HG03175 (cell line): ENCODE measurements at regions not wholly inside any gene's neighbourhood (a gene's known extent, or its start where the extent isn't known, plus 50 kb on each side); places are given as distances from the start of the nearest gene placed in this dataset.

ENCODE experiments used
- ATAC-seq: cut with Tn5 transposase; IDR thresholded peaks from one replicate; pipeline ENCODE4 v1.9.1; 2021; ENCODE audit warnings: mild to moderate bottlenecking, moderate library complexity; ENCODE audit not compliant: unreplicated experiment

DNA sequence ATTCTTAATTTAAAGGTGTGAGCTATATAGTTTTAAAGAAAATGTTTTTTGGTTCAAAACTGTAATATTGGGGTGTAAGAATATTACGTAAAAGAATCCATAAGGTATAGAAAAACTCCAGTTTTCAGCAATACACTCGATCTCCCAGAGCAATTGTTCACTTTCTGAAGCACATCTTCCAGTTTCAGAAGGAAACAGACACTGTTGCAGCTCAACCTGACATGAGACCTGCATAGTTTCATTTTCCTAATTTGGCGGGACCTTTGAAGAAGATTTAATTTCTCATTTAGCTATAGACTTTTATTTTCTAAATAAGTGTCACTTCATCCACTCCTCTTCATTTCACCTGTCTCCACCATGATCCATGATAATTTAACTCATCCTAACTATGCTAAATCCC, 281.5 kb downstream of the HTR1B start:
- no peak for ATAC-seq

DNA sequence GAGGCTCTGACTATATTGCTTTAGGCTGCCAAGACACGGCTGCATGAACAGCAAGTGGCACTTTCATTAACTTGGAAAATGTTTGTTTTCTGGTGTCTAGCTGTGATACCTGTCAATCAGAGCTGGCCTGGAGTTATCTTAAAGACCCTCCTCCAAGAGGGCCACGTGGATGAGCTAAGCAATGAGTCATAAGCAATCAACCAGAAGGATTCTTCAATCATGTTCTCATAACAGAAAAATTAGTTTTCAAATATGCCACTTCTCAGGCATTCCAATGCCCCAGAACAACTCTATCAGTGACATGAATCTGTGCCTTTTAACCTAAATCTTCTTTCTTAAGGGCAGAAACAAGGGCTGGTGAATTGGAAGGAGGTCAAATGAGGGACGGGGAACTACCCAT, 283.0 kb downstream of the HTR1B start:
- no peak for ATAC-seq

DNA sequence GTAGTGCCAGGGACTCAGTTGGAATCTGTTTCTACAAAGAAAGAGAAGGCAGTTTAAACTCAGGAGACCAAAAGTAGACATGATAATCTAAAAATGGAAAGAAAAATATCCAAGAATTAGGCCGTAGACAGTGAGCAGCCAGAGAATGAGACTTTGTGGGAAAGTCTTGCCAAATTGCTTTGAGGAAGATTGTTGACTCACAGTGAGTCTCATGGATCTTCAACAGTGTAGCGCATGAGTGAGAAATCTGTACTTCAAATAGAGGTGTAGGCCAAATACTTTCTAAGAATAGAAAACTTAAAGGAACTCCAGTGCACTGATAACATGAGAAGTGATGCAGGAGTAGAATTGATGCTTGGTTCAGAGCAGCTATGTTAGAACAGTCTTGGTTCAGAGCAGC, 284.5 kb downstream of the HTR1B start:
- no peak for ATAC-seq

DNA sequence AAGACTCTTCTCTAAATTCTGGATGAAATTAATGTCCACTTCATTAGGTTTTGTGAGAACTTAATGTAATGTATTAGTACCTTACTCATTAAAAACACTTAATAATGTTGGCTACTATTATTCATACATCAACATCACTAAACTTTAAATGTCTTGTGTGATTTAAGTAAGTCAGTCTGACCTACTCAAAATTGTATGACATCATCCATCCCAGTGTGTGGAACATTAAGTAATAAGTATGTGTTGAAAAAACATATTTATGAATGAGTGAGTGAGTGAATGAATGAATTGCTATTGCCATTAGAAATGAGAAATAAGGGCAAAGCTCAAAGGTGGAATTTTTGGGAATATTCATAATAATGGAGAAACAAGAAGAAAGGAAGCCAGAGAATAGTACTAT, 285.8 kb downstream of the HTR1B start:
- ATAC-seq: no peak

DNA sequence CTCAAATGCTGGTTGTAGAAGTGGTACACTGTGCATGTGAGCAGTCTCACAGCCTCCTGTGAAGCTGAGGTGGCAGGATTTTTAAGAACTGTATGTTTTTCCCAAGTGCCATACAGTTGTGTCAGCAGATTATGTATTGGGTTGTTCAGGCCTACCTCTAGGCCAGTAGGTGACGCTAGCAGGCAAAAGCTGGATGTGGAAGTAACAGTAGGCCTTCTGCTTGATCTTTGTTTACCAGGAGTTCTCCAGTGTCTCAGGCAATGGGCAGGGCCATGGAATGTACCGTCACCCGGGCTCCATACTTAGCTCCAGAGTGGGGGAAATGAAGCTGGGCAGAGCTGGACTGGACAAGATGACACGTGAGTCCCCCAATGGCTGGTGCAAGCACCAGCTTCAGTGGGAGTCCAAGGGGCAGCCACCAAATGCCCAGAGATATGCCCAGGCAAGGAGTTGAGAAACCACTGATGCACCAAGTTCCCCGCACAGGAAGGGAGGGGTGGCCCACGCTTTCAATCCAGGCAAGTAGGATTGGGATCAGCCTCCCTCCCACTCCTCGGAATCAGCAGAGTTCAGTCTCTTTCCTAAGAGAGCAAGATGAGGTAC, 289.7 kb downstream of the HTR1B start:
- ATAC-seq: no peak

DNA sequence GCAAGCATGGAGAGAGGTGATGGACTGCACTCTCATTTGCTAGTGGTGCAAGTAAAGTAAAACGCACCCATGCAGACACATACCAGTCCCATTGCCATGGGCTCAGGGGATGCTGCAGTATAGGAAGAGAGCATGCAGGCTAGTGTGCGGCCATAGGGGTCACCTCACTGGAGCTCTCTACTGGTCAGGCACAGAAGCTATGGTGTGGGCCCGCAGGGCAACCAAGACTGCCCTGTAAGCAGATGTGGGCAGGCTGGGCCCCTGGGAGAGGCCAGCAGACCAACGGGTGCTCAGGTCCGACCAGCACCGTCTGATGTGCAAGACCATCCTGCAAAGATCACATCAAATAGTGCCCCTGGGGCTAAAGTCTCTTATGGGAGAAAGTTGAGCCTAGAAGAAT, 290.7 kb downstream of the HTR1B start:
- ATAC-seq: no peak

DNA sequence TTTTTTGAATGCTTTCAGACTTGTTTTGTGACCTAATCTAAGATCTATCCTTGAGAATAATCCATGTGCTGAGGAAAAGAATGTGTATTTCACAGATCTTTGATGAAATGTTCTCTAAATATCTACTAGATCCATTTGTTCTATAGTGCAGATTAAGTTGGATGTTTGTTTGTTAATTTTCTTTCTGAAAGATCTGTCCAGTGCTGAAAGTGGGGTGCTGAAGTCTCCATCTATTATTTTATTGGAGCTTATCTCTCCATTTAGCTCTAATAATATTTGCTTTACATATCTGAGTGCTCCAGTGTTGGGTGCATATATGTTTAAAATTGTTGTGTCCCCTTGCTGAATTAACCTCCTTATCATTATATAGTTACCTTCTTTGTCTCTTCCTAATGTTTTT, 303.6 kb downstream of the HTR1B start:
- no peak for ATAC-seq

DNA sequence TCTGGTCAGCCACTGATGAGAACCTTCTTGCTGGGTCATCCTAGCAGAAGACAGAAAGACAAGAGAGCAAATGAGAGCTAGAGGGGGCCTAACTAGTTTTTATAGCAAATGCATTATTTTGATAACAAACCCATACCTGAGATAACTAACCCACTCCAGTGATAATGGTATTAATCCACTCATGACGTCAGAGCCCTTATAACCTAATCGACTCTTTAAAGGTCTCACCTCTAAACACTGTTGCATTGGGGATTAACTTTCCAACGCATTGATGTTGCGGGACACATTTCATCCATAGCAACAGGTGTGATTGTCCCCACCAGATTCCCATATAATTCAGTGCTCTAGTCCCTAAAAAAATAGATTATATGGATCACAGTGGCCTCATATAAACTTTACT, 312.1 kb downstream of the HTR1B start:
- ATAC-seq: no peak

DNA sequence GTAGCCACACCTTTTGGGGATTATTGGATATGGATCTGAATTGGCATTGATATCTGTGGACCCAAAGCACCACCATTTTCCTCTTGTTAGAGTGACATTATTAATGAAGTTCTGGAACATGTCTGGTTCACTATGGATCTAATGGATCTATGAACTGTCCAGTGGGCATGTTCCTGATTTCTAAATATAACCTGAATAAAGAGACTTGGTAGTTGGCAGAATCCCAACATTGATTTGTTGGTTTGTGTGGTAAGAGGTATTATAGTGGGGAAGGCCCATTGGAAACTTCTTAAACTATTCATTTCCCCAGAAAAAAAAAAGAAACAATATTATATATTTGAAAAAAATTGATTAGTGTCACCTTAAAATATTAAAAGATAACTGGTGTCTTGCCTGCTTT, 312.6 kb downstream of the HTR1B start:
- no peak for ATAC-seq

DNA sequence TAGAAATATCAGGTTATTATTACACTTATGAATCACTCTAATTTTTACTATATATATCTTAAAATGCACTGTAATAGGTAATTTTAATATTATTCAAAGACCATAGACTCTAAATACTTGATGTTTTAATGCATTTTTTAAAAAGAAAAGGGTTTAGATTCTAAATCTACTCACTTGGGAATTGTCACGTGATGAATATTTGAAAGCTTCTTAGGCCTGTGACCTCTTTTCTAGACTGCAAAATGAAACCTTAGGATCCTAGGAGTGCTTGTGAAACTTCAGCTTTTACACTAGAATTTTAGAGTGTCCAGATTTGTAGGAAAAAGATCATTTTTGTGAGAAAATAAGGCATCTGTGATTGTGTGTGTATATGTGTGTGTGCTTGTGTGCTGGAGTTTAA, 318.0 kb downstream of the HTR1B start:
- ATAC-seq: no peak

DNA sequence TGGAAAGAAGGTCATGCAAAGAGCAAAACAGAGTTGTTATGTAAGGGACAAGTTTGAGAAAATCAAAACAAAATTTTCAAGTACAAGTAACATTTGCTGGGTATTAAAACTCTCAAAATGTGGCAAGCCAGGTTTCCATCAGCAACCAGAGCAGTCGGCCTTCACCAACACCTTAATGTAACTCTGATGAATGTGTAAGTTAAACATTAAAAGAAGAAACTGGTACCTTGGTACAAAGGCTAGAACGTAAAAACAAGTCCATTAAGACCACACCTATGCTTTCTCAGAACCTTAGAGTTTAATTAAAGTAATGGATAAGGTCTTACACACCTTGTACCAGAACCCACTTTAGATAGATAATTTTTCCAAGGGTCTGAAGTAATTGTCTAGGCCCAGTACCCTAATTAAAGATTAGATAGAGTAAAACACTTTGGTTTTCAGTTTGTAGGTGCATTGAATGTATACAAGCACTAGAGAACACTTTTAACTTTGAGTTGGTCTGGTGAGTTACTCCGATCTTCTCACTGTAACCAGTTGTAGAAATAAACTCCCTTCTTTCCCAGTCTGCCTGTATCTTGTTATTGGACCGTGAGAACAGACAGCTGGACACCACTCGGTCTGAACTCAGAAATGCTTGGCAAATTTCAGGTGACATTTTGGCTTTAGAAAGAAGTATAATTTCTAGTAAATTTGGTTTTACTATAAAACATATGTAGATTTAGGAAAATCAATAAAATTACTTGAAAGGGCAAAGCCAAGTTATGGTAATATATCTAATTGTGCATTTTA, 319.4 kb downstream of the HTR1B start:
- no peak for ATAC-seq

DNA sequence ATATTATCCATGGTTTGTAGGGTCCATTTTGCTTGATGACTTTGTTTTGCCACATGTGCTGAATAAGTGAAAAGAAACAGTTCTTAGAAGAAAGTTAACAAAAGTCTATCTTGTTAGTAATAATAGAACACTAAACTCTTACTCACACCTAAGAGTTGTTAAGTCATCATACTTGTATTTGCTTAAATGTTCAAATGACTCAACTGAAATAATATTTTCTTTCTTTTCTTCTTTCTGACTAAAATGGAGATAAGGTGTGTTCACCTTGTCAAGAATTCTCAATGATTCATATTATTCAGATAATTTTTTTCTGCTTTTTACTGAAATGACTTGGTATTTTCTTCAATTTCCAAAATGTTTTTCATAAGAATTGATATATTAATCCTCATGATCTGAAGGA, 327.2 kb downstream of the HTR1B start:
- ATAC-seq: no peak

DNA sequence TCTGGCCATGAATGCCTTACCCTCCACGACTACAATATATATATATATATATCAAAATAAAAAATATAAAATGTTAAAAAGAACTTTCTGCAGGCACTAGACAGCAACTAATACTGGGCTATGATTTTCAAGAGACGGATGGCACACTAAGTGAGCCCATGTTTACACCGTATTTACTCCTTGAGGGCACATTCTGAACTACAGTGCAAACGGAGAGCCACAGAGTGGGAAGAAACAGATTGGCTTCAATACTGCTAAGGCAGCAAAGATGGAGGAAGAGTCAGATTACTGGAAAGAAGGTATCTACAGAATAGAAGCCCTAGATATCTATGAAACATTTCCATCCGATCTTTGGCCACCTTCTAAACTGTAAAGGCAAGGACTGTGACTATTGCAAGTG, 330.3 kb downstream of the HTR1B start:
- no peak for ATAC-seq

DNA sequence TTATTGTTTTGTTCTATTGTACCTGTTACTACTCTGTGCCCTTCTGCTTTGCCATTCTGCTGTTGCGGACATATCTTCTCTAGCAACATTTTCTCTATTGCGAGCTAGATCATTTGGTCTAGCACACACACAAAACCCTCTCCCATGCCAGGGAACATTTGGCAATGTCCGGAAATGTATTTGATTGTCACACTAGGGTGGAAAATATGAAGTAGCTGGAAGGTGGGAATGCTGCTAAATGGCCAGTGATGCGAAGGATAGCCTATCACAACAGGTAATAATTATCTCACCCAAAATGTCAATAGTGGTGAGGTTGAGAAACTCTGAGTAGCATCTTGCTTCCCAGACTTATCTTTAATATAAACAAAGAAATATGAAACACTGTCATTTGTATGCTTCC, 331.9 kb downstream of the HTR1B start:
- ATAC-seq: no peak

DNA sequence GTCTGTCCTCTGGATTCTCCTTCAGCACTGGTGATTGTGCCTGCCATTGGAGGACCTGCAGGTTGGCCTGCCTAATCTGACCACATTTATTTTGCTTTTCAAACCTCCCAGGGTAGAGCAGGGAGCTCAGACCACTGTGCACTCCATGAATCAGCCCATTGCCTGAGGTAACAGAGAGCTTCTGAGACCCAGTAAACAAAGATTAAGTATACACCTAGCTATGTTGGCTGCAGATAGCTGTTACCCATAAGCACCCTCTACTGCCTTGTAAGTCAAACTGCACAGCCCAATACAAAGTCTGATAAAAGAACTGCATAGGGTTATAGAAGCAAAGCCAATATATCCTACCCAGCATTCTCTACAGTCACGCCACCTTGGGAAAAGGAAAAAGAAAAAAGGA, 338.7 kb downstream of the HTR1B start:
- ATAC-seq: no peak

DNA sequence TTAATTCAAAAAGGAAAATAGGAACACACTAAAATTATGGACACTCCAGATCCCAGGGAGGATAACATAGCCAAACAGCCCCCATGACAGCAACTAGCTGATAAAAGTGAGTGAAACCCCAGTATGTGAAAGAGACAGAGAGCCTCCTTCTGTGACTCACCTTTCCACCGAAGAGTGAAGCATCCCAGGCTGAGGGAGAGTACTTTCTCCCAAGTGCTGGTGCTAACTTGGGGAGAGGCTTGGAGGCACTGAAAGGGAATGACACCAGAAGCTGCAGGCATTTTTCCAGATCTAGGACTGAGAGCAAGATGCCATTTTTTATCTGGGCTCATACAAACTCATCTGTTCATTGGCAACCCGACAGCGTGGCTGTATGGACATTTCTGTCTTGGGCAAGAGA, 339.8 kb downstream of the HTR1B start:
- ATAC-seq: no peak

DNA sequence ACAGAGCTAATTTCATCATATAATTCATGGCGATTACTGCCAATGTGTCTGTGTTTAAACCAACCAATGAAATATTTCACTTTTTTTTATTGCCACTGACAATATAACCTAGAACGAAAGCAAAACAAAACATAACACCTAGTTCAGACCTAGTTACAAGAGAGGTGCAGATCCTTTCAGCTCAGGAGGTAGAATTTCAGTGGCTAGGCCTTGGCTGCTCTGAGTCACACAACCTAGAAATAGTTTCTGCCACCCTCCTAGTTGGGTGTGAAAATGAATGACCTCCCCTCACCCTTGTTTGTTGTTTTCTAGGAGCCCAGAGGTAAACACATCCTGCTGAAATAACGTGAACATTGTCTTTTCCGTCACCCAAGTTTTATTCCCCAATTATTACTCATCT, 356.3 kb downstream of the HTR1B start:
- no peak for ATAC-seq

DNA sequence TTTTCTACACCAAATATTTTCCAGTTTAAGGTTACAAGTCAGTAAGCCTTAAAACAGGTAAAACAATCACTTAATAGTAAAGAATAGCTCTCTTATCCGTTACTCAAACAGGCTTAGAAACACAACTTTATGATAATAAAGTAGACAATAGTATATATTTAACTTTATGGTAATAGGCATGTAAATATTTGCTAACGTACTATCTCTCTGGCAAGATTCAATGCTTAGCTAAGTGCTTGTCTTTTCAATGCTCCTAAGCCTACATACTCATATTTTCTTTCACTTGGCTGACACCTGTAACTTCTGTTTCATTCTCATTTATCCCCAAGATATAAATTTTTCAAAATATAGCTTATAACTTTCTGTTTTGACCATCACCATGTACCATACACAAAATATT, 358.2 kb downstream of the HTR1B start:
- ATAC-seq: no peak

DNA sequence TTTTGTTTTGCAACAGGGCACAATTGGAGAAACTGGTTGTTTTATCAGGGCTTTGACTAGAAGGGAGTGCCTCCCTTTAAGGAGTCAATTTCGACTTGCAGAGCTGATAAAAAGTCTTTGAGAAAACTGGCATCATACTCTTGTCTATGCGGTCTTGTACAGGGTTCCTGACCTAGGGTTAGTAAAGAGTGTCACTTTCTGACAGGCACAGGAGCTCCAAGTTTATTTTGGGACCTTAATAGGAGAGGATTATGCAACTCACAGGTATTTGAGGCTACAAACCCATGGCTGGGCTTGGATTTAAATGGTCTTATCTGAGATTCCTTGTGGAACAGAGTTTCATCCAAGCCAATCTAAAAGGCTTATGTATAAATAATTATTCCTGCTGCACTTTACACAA, 365.4 kb downstream of the HTR1B start:
- ATAC-seq: no peak

DNA sequence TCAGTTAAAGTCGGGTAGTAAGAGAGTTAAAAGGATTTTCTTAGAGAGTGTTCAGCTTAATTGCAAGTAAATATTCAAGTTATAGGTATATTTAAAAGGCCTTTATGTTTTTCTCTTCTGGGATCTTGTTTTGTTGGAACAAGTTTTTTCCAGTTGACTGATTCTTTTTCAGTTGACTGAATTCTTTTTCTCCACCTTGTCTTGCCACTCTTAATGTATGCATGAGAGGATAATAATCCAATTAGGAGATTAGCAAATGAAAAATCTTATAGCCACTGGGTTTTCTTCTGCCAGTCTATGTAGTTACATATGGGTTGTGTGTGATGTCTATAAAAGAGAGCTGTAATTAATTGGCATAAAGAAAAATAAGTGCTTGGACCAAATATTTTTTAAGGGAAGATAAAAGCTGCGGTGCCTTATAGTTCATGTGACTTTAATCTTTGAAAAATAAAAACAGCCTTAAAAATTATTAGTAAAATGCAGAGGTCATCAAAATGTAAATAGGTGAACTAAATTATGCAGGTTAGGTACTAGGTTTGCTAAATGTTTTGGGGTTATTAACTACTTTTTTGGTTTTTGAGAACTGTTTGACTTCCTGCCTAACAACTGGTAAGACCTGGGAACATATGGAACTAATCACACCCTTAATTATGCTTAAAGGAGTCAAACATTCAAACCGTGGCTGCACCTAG, 367.2 kb downstream of the HTR1B start:
- ATAC-seq: no peak

DNA sequence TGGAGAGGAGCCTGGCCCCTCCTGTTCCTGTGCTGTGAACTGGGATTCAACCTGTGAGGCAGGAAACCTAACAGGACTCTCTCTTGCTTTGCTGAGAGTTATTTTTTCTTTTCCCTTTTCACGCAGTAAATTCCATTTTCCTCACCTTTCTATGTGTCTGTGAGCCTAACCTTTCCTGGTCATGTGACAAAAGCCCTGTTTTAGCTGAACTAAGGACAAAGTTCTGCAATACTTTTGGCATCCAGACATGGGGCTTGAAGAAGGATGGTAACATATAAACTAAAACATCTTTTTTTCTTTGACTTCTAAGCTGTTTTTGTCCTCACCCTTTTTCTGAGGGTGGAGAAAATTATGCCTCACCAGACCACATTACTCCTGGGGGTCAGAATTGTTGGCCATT, 368.5 kb downstream of the HTR1B start:
- ATAC-seq: no peak

DNA sequence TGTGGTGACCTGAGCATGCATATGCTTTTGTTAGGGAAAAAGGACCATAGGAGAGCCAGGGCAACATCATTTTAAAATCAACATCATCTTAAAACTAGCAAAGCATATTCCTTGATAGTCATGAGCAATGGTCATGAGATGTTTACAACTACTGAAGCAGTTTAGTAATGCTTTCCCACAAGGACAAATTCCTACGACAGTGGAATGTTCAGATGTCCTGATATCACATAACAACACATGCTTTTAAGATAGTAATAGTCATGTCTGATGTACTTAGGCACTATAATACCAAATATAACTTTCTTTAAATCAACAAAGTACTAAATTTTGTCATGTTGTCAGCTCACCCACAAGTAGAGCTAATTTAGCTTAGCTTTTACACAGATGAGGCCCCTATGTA, 370.3 kb downstream of the HTR1B start:
- ATAC-seq: no peak
